K562 (cell line): ENCODE measurements at regions not wholly inside any gene's neighbourhood (a gene's known extent, or its start where the extent isn't known, plus 50 kb on each side); places are given as distances from the start of the nearest gene placed in this dataset.

Experiments used
- CTCF ChIP-seq, 3 experiments: IDR thresholded peaks in 2 of 3; conservative IDR thresholded peaks in 1 of 3; 2 replicates each; pipeline ENCODE4 v1.5.1; 2011 to 2012; ENCODE audit warnings: low read length in 3 of 3, mild to moderate bottlenecking in 3 of 3, control low read depth in 2 of 3, improper control_type of control experiment in 1 of 3, inconsistent platforms in 1 of 3, low read depth in 1 of 3, mixed read lengths in 1 of 3, moderate library complexity in 1 of 3; ENCODE audit not compliant: insufficient read depth in 2 of 3
- FOXA1 ChIP-seq: fragments of 450-650 bp; IDR thresholded peaks from 2 replicates; pipeline ENCODE4 v1.6.1; 2016; ENCODE audit warnings: mild to moderate bottlenecking, borderline replicate concordance
- FOXK2 ChIP-seq, 2 experiments: fragments of 450-650 bp; IDR thresholded peaks in 1 of 2; conservative IDR thresholded peaks in 1 of 2; 2 replicates each; pipeline ENCODE4 v1.6.1; 2016; ENCODE audit warnings: low read depth in 2 of 2, mild to moderate bottlenecking in 1 of 2
- JUND ChIP-seq, 2 experiments: IDR thresholded peaks; 2 replicates in 1 of 2; 3 replicates in 1 of 2; pipeline ENCODE4 v1.6.1; 2011; ENCODE audit warnings: borderline replicate concordance in 2 of 2, low read depth in 2 of 2, low read length in 2 of 2, improper control_type of control experiment in 1 of 2, missing biosample characterization in 1 of 2, missing genetic modification characterization in 1 of 2, missing genetic modification reagents in 1 of 2
- LEF1 ChIP-seq: fragments of 450-650 bp; IDR thresholded peaks from 2 replicates; pipeline ENCODE4 v1.6.1; 2016; ENCODE audit warnings: mild to moderate bottlenecking
- NFE2 ChIP-seq: IDR thresholded peaks from 2 replicates; pipeline ENCODE4 v1.6.1; 2014; ENCODE audit warnings: antibody characterized with exemption, low read depth
- ZBTB7A ChIP-seq: IDR thresholded peaks from 2 replicates; pipeline ENCODE4 v1.6.1; 2011; ENCODE audit warnings: low read depth, mild to moderate bottlenecking, low read length, moderate library complexity, borderline replicate concordance; ENCODE audit not compliant: control insufficient read depth
- ZNF133 ChIP-seq: fragments of 250-450 bp; sonication (Bioruptor Pico); IDR thresholded peaks from 2 replicates; pipeline ENCODE4 v1.4.0; 2020; ENCODE audit warnings: mild to moderate bottlenecking
- ZNF324 ChIP-seq: fragments of 250-450 bp; sonication (Bioruptor Pico); IDR thresholded peaks from 2 replicates; pipeline ENCODE4 v1.4.0; 2020; ENCODE audit warnings: mild to moderate bottlenecking

GRCh38 chrX:36869457-36869856 lies 138.7 kb upstream of the FAM47C start:
- TF ChIP-seq CTCF (IDR thresholded peaks at IDR 0.05 in 2 of 3, conservative IDR thresholded peaks at IDR 0.05 in 1 of 3; ENCODE audit: insufficient read depth in 2 of 3, low read depth in 1 of 3, low read length in 3 of 3) = no peak
- TF ChIP-seq JUND (IDR thresholded peaks at IDR 0.05; ENCODE audit: borderline replicate concordance, low read depth, low read length) = no peak
- no peak for TF ChIP-seq JUND (tag; IDR thresholded peaks at IDR 0.05; ENCODE audit: borderline replicate concordance, low read depth, low read length)
- TF ChIP-seq ZBTB7A = no peak
- no peak for TF ChIP-seq ZNF133 (CRISPR knock-in tag)
- TF ChIP-seq NFE2 = no peak
- no peak for TF ChIP-seq LEF1
- TF ChIP-seq ZNF324 (CRISPR knock-in tag) = no peak
- TF ChIP-seq FOXK2 (conservative IDR thresholded peaks at IDR 0.05 in 1 of 2, IDR thresholded peaks at IDR 0.05 in 1 of 2; ENCODE audit: low read depth in 2 of 2) = no peak
- no peak for TF ChIP-seq FOXA1
